Umbilical cord (tissue), 1 donor: ENCODE measurements at regions not wholly inside any gene's neighbourhood (a gene's known extent, or its start where the extent isn't known, plus 50 kb on each side); places are given as distances from the start of the nearest gene placed in this dataset.
A peak's percentile ranks its signal among the peaks of the same experiment; 100 is the strongest.

Experiments
- DNase-seq: peaks from one replicate; pipeline ENCODE4 v3.0.0-alpha.2; 2015; ENCODE audit warnings: low spot score

GRCh38 chr3:132829101-132829500 lies 106.9 kb upstream of the NPHP3 start:
- no peak for DNase-seq

GRCh38 chr3:132822837-132823236 lies 100.6 kb upstream of the NPHP3 start:
- no peak for DNase-seq

DNA sequence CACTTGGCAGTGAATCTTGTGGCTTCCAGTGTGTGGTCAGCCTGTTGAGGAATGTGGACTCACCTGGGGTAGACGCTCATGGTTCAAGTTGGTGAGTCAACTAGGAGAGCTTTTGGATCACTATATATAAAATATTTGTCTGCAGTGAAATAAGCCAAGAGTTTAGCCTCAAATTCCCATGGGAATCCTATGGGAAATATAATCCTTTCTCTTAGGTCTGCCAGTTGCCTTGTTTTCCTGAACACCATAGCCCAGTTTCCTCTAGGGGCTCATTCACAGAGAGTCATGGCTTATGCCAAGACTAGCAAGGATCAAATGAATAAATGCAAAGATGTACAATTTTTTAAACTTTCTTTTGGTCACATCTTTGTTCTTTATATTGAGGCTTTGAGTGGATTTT lies 100.1 kb upstream of the NPHP3 start:
- DNase-seq: no peak

GRCh38 chr3:132821314-132821713 lies 99.1 kb upstream of the NPHP3 start:
- no peak for DNase-seq

- no peak for DNase-seq
Observed at GRCh38 chr3:132818251-132818650, 96.0 kb upstream of the NPHP3 start.

DNA sequence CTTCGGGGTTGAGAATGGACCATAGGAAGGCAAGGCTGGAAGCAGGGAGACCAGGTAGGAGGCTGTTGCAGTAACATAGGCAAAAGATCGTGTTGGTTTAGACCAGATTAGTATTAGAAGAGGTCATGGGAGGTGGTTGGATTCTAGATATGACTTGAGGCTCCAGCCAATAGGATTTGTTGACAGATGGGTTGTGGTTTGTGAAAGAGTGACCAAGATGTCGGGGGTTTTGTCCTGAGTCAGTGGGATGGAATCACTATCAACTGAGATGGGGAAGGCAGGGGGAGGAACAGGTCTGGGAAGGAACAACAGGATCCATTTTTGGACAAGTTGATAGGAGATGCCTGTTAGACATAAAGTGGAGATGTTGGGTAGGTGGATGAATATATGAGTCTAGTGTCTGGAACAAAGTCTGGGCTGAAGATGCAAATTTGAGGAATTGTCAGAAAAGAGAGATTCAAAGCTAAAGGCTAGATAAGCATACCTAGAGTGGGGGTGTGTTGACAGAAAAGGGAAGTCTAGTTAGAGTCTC lies 95.5 kb upstream of the NPHP3 start:
- no peak for DNase-seq

DNA sequence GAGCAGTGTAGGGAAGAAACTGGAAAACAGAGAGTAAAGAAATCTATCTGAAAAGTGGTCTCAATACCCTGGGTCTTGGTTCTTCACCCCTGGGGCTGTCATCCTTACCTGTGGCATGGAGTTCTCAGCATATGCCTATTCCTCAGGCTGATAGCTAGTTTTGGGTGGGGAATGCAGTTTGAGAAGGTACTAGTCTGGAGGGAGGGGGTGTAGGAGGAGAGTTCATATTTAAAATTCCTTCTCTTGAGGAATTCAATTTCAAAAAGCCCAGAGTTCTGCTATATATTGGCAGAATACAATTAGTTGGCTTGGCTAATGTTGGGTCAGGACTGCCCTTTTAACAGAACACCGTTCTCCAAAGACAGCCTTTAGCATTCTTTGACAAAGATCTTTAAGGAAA lies 82.9 kb upstream of the NPHP3 start:
- DNase-seq: no peak

DNA sequence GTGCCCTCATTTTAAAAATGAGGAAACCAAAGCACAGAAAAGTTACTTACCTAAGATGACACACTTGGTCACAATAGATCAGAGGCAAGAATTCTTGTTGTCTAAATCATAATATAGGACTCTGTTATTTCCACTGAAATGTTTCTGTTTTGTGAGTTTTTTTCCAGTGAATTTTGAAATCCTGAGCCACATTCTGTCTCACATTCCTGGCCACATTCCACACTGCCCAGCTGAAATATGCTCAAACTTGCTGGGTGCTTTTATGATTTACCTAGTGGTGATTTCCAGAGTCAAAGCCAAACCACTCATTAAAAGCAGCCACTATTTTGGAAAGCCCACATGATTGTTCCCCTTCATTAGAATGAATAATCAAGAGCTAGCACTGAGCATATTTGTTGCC lies 82.3 kb upstream of the NPHP3 start:
- peak; percentile 58 for DNase-seq

DNA sequence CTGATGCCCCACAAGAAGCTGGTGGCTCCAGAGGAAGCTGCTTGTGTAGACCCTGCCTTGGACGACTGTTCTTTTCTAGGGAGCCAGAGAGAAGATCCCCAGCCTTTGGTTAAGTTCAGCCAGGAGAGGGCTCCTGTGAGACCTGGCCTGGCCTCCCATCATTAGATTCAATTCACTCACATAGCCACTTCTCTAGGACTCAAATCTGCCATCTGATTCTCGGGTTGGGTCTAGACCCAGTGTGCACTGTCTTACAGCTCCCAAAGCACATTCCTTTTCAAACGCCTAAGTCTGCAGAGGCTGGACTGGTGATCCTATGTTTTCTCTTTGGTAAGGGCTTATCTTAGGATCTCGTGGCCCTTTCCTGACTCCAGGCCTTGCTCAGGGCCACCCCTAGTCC lies 81.7 kb upstream of the NPHP3 start:
- no peak for DNase-seq

DNA sequence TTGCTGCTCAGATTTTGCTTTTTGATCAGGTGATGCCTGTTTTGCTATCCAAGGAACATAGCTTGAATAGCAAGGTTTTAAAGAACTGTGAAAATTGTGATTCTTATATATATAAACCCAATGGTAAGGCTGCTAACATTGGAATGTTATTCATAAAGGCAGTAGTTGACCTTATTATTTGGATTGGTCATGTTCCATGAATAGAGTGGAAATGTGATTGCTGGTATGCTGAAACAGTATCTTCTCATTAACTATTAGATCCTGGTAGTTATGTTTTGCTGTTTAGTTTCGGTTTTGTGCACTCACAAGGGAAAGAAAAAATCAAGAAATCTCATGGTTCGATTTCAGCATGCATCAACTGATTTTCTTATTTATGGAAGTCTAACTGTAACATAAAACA lies 78.7 kb upstream of the NPHP3 start:
- DNase-seq: no peak

DNA sequence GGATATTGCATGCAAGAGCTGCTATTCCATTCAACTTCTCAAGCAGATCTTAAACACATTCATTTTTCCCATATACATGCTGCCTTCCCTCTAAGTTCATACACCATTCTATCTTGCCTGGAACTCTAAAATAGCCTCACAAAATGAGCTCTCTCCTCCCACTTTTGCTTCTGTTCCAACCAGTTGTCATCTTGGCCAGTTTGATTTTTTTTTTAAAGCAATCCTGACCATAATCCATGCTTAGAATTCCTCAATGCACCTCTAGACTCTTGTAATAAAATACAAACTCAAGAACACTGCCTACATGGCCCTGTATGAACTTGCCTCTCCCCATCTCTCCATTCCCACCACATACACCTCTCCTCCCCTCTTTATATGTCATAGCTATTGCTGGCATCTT lies 68.6 kb upstream of the NPHP3 start:
- DNase-seq: no peak

GRCh38 chr3:132789959-132790358 lies 67.8 kb upstream of the NPHP3 start:
- DNase-seq: no peak

- peak; percentile 90 for DNase-seq
Observed at GRCh38 chr3:132788301-132788671, 66.1 kb upstream of the NPHP3 start.

DNA sequence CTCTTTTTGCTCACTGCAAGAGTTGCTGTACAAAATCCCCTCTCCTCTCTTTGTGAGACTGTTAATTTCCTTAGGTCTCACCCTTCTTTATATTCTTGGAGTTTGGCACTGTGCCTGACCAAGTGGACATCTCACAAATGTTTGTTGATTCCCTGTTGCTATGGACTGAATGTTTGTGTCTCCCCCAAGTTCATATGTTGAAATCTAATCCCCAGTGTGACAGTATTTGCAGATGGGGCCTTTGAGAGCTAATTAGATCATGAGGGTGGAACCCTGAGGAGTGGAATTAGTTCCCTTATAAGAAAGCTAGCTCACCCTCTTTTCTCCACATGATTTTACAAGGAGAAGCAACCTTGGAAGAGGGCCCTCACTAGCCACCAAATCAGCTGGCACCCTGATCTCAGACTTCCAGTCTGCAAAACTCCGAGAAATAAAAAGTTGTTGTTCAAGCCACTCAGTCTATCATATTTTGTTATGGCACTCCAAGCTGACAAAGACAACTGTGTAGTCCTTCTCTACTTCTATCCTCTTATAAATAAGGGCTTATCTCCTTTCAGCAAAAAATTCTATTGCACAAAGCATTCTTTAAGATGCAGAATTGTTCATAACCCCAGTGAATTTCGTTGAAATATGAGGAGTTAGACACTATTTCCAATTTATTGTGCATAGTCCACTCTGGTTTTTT lies 65.5 kb upstream of the NPHP3 start:
- DNase-seq: peak; percentile 28

DNA sequence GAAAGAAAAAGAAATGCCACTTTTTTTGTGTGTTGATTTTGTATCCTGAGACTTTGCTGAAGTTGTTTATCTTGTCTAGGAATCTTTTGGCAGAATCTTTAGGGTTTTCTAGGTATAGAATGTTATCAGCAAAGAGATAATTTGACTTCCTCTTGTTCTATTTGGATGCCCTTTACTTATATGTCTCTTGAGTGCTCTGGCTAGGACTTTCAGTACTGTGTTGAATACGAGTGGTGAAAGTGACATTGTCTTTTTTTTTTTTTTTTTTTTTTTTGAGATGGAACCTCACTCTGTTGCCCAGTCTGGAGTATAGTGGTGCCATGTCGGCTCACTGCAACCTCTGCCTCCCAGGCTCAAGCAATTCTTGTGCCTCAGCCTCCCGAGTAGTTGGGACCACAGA lies 64.7 kb upstream of the NPHP3 start:
- no peak for DNase-seq

- peak; percentile 26 for DNase-seq
Observed at GRCh38 chr3:132785292-132785691, 63.1 kb upstream of the NPHP3 start.

- no peak for DNase-seq
Observed at GRCh38 chr3:132784502-132785025, 62.4 kb upstream of the NPHP3 start.

DNA sequence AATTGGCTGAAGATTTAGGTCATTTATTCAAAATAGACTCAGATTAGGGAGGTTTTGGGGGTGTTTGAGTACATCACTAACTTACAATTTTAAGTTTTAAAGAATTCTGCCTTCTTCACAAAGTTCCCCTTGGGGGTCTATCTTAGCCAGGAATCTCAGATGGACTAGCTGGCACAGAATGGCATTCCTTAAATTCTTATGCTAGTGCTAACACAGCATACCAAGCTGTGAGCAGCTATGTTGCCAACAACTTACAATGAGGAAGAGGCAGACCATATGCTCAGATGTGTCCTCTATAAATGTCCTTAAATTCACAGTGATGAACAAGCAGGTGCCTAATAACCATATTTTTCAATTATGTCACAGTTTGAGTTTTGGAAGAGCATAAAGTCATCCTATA lies 60.9 kb upstream of the NPHP3 start:
- peak; percentile 31 for DNase-seq

DNA sequence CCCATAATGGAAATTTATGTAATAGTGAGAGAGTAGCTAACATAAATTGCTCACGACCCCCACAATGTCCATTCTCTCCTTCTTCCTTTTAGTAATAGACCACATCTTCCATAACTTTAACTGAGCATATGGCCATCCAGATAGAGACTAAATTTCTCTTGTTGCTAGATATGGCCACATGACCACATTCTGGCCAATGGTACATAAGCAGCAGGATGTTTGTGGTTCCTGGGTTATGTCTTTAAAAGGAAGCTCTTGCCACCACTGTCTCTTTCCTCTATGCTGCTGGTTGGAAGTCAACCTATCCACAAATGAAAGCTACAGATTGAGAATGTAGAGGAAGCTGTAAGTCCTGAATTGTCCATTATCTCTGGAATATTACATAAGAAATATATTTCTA lies 59.7 kb upstream of the NPHP3 start:
- DNase-seq: no peak

GRCh38 chr3:132777171-132777570 lies 55.0 kb upstream of the NPHP3 start:
- DNase-seq: no peak

- DNase-seq: no peak
Observed at GRCh38 chr3:132773071-132773619, 50.9 kb upstream of the NPHP3 start.

GRCh38 chr3:132772252-132772651 lies 50.0 kb upstream of the NPHP3 start:
- DNase-seq: no peak
